Fibroblast of villous mesenchyme (primary cell): ENCODE measurements at regions not wholly inside any gene's neighbourhood (a gene's known extent, or its start where the extent isn't known, plus 50 kb on each side); places are given as distances from the start of the nearest gene placed in this dataset.

Experiments used
- DNase-seq: peaks from one replicate; pipeline ENCODE4 v3.0.0-alpha.2; 2010; ENCODE audit warnings: low read depth
- H3K4me3 ChIP-seq: 2 replicates; pipeline ENCODE4 v1.5.1; 2011; ENCODE audit warnings: low read depth, mild to moderate bottlenecking, low read length
- TF ChIP-seq, protein P1 (sequence below): IDR thresholded peaks from 2 replicates; pipeline ENCODE4 v1.5.1; 2012; ENCODE audit warnings: low read depth, mild to moderate bottlenecking, low read length; ENCODE audit not compliant: insufficient read depth

GRCh38 chr2:175401956-175402469 lies 220.5 kb upstream of the ATP5MC3 start:
- no peak overlapping the region for H3K4me3 ChIP-seq
- TF ChIP-seq, protein P1, sequence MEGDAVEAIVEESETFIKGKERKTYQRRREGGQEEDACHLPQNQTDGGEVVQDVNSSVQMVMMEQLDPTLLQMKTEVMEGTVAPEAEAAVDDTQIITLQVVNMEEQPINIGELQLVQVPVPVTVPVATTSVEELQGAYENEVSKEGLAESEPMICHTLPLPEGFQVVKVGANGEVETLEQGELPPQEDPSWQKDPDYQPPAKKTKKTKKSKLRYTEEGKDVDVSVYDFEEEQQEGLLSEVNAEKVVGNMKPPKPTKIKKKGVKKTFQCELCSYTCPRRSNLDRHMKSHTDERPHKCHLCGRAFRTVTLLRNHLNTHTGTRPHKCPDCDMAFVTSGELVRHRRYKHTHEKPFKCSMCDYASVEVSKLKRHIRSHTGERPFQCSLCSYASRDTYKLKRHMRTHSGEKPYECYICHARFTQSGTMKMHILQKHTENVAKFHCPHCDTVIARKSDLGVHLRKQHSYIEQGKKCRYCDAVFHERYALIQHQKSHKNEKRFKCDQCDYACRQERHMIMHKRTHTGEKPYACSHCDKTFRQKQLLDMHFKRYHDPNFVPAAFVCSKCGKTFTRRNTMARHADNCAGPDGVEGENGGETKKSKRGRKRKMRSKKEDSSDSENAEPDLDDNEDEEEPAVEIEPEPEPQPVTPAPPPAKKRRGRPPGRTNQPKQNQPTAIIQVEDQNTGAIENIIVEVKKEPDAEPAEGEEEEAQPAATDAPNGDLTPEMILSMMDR, result no peak
- no peak for DNase-seq

- no peak overlapping the region for H3K4me3 ChIP-seq
- DNase-seq, result no peak
- TF ChIP-seq, protein P1, result no peak
Measured at GRCh38 chr2:175400975-175401374, 219.5 kb upstream of the ATP5MC3 start.

DNA sequence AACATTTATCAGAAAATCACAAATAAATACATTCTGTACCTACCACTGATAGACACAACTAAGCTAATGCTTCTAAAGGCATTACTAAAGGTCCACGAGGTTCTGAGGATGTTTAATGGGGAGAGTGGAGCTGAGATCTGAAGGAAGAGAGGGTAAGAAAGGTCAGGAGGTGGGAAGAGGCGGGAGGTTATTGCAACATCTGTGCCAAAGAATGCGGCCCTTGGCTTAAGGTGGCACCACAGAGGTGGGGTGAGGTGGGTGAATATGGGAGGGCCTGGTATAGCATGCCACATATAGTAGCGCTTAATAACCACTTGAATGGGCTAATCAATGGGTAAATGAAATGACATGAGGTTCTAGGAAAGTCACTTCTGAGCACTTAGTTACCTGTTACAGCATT lies 217.8 kb upstream of the ATP5MC3 start:
- no peak overlapping the region for H3K4me3 ChIP-seq
- no peak for DNase-seq
- TF ChIP-seq, protein P1, result no peak

- DNase-seq, result no peak
- no peak overlapping the region for H3K4me3 ChIP-seq
- TF ChIP-seq, protein P1, result no peak
Measured at GRCh38 chr2:175398848-175399247, 217.3 kb upstream of the ATP5MC3 start.

DNA sequence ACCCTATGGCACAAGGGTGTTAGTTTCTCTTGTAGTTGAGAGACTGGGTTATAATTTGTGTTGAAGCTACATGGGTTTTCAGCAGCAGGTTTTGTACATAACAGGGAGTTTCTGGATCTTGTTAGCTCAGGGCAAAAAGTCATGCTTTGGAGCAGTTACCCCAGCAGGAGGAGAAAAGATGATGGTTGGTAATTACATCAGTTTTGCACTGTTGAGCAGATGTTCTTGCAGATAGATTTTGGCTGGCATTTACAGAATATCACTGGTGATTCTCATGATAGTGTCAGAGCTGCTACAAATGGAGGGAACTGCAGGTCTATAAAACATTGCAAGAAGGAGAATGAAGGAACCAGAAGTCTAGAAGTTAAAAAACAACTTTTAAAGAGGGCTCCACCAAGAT lies 215.2 kb upstream of the ATP5MC3 start:
- no peak for DNase-seq
- TF ChIP-seq, protein P1, result no peak
- H3K4me3 ChIP-seq, result no peak overlapping the region

DNA sequence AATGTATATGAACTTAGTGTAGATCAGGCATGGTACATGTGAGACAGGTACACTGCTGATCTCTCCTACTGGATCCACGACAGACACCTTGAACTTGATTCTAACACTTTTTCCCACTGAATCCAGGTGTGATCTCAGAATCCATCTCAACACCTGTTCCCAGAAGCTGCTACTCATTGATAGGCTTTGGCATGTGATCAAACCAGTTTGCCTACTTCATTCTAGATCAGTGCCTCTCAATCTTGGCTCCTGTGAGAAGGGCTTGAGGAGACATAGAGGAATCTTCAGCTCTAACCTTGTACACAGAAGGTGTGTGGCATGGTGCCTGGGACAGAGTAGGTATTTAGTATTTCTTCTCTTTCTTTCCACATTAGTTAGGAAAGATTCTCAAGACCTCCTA lies 212.3 kb upstream of the ATP5MC3 start:
- TF ChIP-seq, protein P1, result no peak
- DNase-seq, result no peak
- H3K4me3 ChIP-seq, result no peak overlapping the region

DNA sequence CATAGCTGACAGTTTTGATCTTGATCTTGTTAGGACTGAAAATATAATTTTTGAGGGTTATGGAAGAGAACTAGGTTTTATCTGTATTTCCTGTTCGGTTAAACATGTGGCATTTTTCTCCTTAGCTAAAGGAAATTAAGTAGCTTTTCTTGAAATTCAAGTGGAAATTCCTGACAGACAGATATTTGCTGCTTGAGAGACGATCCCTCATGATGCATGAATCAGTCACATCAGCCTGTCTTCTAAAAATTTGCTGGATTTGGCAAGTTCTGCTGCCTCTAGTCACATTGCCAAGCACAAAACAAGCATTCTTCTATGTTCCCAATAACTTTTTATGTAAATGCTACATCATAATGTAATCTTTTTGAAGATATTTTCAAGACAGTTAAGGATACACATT lies 201.8 kb upstream of the ATP5MC3 start:
- no peak overlapping the region for H3K4me3 ChIP-seq
- TF ChIP-seq, protein P1, result no peak
- no peak for DNase-seq
